SK-N-SH treated with all-trans-retinoic acid at 6 μM for 48 hours (cell line): ENCODE measurements at regions not wholly inside any gene's neighbourhood (a gene's known extent, or its start where the extent isn't known, plus 50 kb on each side); places are given as distances from the start of the nearest gene placed in this dataset.

Experiments used
- ATAC-seq: fragments of 200-7000 bp; cut with Tn5 transposase; 3 replicates; pipeline ENCODE4 v1.9.1; 2020; ENCODE audit warnings: mild to moderate bottlenecking, moderate library complexity
- ARNTL ChIP-seq: fragments of 450-650 bp; formaldehyde crosslinking; IDR thresholded peaks from 2 replicates; pipeline ENCODE4 v1.5.0; 2020; ENCODE audit warnings: low read depth, mild to moderate bottlenecking, moderate library complexity, borderline replicate concordance
- ESRRG ChIP-seq: fragments of 250-450 bp; sonication (Bioruptor Pico); IDR thresholded peaks from 2 replicates; pipeline ENCODE4 v1.6.1; 2021; ENCODE audit warnings: mild to moderate bottlenecking
- GLIS3 ChIP-seq: fragments of 250-450 bp; sonication (Bioruptor Pico); IDR thresholded peaks from 2 replicates; pipeline ENCODE4 v1.5.0; 2020; ENCODE audit warnings: mild to moderate bottlenecking, moderate library complexity
- ISL1 ChIP-seq: fragments of 250-450 bp; sonication (Bioruptor Pico); IDR thresholded peaks from 2 replicates; pipeline ENCODE4 v2.1.2; 2022; ENCODE audit warnings: mild to moderate bottlenecking, moderate library complexity
- OSR1 ChIP-seq: fragments of 250-450 bp; sonication (Bioruptor Pico); IDR thresholded peaks from 2 replicates; pipeline ENCODE4 v1.8.0; 2022; ENCODE audit warnings: moderate library complexity, mild to moderate bottlenecking, inconsistent platforms
- PPARA ChIP-seq: fragments of 250-450 bp; sonication (Bioruptor Pico); IDR thresholded peaks from 2 replicates; pipeline ENCODE4 v1.5.0; 2020; ENCODE audit warnings: mild to moderate bottlenecking, borderline replicate concordance
- RARB ChIP-seq: fragments of 250-450 bp; sonication (Bioruptor Pico); IDR thresholded peaks from 2 replicates; pipeline ENCODE4 v1.8.0; 2021; ENCODE audit warnings: mild to moderate bottlenecking, moderate library complexity
- SNAI2 ChIP-seq: fragments of 250-450 bp; sonication (Bioruptor Pico); IDR thresholded peaks from 2 replicates; pipeline ENCODE4 v1.5.0; 2020; ENCODE audit warnings: mild to moderate bottlenecking, moderate library complexity
- TCF4 ChIP-seq: fragments of 250-450 bp; sonication (Bioruptor Pico); IDR thresholded peaks from 2 replicates; pipeline ENCODE4 v1.8.0; 2021; ENCODE audit warnings: mild to moderate bottlenecking, moderate library complexity, borderline replicate concordance
- TOX ChIP-seq: fragments of 250-450 bp; sonication (Bioruptor Pico); IDR thresholded peaks from 2 replicates; pipeline ENCODE4 v1.8.0; 2021; ENCODE audit warnings: mild to moderate bottlenecking, moderate library complexity, borderline replicate concordance
- ZFP3 ChIP-seq: fragments of 250-450 bp; sonication (Bioruptor Pico); IDR thresholded peaks from 2 replicates; pipeline ENCODE4 v1.5.0; 2020; ENCODE audit warnings: mild to moderate bottlenecking, moderate library complexity
- ZFP30 ChIP-seq: fragments of 450-650 bp; formaldehyde crosslinking; IDR thresholded peaks from 2 replicates; pipeline ENCODE4 v1.5.0; 2022; ENCODE audit warnings: mild to moderate bottlenecking, moderate library complexity
- ZNF565 ChIP-seq: fragments of 450-650 bp; formaldehyde crosslinking; conservative IDR thresholded peaks from 2 replicates; pipeline ENCODE4 v1.5.0; 2020; ENCODE audit warnings: low read depth, mild to moderate bottlenecking, moderate library complexity
- ZNF70 ChIP-seq: fragments of 450-650 bp; formaldehyde crosslinking; IDR thresholded peaks from 2 replicates; pipeline ENCODE4 v1.5.0; 2020; ENCODE audit warnings: mild to moderate bottlenecking, moderate library complexity
- TF ChIP-seq, protein P1 (sequence below): fragments of 250-450 bp; sonication (Bioruptor Pico); IDR thresholded peaks from 2 replicates; pipeline ENCODE4 v1.8.0; 2020; ENCODE audit warnings: mild to moderate bottlenecking, moderate library complexity, borderline replicate concordance
- TF ChIP-seq, protein P2 (sequence below): fragments of 250-450 bp; sonication (Bioruptor Pico); IDR thresholded peaks from 2 replicates; pipeline ENCODE4 v1.8.0; 2021; ENCODE audit warnings: low read depth, mild to moderate bottlenecking, moderate library complexity, borderline replicate concordance
- TF ChIP-seq, protein P3 (sequence below): fragments of 250-450 bp; sonication (Bioruptor Pico); IDR thresholded peaks from 2 replicates; pipeline ENCODE4 v1.5.1; 2020; ENCODE audit warnings: low read depth, mild to moderate bottlenecking, moderate library complexity
- TF ChIP-seq, protein P4 (sequence below): fragments of 250-450 bp; sonication (Bioruptor Pico); IDR thresholded peaks from 2 replicates; pipeline ENCODE4 v1.5.0; 2020; ENCODE audit warnings: mild to moderate bottlenecking, moderate library complexity
- TF ChIP-seq, protein P5 (sequence below): fragments of 250-450 bp; sonication (Bioruptor Pico); IDR thresholded peaks from 2 replicates; pipeline ENCODE4 v1.5.1; 2021; ENCODE audit warnings: mild to moderate bottlenecking, moderate library complexity

DNA sequence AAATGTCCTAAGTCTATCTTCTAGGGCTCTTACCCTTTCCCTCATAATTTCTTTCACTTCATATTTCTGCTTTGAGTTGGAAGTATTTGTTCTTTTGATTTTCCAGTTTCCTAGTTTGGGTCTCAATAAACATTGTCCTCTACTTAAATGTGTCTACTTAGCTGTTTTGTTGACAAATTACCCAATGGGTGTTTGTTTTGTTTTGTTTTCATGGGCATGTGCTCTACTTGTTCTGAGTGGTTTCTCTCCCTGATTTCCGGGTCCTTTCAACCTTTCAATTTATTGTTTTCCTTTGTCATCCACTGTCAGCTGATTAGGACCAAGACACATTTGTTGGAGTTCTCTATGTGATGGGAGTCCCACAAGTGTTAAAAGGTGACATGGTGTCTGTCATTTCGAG, 1181.4 kb downstream of the RPA4 start:
- no peak for ATAC-seq
- TF ChIP-seq ISL1 (CRISPR knock-in tag) (no peak), ZNF70 (CRISPR knock-in tag) (no peak), TOX (no peak), ZFP3 (CRISPR knock-in tag) (no peak), TCF4 (CRISPR knock-in tag) (no peak)
- TF ChIP-seq, protein P1, sequence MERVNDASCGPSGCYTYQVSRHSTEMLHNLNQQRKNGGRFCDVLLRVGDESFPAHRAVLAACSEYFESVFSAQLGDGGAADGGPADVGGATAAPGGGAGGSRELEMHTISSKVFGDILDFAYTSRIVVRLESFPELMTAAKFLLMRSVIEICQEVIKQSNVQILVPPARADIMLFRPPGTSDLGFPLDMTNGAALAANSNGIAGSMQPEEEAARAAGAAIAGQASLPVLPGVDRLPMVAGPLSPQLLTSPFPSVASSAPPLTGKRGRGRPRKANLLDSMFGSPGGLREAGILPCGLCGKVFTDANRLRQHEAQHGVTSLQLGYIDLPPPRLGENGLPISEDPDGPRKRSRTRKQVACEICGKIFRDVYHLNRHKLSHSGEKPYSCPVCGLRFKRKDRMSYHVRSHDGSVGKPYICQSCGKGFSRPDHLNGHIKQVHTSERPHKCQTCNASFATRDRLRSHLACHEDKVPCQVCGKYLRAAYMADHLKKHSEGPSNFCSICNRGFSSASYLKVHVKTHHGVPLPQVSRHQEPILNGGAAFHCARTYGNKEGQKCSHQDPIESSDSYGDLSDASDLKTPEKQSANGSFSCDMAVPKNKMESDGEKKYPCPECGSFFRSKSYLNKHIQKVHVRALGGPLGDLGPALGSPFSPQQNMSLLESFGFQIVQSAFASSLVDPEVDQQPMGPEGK (CRISPR knock-in tag), result no peak
- TF ChIP-seq, all 23 proteins: peak for 0

DNA sequence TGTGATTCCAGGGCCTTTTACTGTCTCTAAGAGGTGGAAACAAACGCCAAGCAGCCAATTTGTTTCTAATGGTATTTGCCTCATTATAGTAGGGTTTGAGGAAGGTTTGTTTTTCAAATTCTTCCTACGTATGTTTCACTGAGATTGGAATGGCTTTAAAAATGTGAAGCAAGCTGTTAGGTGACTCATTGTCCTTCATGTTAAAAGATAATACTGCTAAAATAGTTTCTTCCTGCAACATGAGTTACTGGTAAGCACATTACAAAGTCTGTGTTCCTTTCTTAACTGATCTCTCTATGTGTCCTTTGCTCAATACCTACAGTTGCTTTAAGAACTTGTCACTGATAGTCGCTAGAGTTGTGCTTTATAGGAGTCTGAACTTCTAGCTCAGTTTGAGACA, 1183.9 kb downstream of the RPA4 start:
- ATAC-seq, result peak; percentile 56
- TF ChIP-seq, protein P2, sequence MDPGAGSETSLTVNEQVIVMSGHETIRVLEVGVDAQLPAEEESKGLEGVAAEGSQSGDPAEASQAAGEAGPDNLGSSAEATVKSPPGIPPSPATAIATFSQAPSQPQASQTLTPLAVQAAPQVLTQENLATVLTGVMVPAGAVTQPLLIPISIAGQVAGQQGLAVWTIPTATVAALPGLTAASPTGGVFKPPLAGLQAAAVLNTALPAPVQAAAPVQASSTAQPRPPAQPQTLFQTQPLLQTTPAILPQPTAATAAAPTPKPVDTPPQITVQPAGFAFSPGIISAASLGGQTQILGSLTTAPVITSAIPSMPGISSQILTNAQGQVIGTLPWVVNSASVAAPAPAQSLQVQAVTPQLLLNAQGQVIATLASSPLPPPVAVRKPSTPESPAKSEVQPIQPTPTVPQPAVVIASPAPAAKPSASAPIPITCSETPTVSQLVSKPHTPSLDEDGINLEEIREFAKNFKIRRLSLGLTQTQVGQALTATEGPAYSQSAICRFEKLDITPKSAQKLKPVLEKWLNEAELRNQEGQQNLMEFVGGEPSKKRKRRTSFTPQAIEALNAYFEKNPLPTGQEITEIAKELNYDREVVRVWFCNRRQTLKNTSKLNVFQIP (CRISPR knock-in tag), result no peak
- TF ChIP-seq TOX, result no peak
- TF ChIP-seq PPARA (CRISPR knock-in tag), result no peak
- TF ChIP-seq, protein P3, sequence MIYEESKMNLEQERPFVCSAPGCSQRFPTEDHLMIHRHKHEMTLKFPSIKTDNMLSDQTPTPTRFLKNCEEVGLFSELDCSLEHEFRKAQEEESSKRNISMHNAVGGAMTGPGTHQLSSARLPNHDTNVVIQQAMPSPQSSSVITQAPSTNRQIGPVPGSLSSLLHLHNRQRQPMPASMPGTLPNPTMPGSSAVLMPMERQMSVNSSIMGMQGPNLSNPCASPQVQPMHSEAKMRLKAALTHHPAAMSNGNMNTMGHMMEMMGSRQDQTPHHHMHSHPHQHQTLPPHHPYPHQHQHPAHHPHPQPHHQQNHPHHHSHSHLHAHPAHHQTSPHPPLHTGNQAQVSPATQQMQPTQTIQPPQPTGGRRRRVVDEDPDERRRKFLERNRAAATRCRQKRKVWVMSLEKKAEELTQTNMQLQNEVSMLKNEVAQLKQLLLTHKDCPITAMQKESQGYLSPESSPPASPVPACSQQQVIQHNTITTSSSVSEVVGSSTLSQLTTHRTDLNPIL (CRISPR knock-in tag), result no peak
- TF ChIP-seq GLIS3 (CRISPR knock-in tag), result no peak
- TF ChIP-seq ZFP30 (CRISPR knock-in tag), result no peak
- TF ChIP-seq ZNF70 (CRISPR knock-in tag), result no peak
- TF ChIP-seq, protein P4, sequence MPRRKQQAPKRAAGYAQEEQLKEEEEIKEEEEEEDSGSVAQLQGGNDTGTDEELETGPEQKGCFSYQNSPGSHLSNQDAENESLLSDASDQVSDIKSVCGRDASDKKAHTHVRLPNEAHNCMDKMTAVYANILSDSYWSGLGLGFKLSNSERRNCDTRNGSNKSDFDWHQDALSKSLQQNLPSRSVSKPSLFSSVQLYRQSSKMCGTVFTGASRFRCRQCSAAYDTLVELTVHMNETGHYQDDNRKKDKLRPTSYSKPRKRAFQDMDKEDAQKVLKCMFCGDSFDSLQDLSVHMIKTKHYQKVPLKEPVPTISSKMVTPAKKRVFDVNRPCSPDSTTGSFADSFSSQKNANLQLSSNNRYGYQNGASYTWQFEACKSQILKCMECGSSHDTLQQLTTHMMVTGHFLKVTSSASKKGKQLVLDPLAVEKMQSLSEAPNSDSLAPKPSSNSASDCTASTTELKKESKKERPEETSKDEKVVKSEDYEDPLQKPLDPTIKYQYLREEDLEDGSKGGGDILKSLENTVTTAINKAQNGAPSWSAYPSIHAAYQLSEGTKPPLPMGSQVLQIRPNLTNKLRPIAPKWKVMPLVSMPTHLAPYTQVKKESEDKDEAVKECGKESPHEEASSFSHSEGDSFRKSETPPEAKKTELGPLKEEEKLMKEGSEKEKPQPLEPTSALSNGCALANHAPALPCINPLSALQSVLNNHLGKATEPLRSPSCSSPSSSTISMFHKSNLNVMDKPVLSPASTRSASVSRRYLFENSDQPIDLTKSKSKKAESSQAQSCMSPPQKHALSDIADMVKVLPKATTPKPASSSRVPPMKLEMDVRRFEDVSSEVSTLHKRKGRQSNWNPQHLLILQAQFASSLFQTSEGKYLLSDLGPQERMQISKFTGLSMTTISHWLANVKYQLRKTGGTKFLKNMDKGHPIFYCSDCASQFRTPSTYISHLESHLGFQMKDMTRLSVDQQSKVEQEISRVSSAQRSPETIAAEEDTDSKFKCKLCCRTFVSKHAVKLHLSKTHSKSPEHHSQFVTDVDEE (CRISPR knock-in tag), result no peak
- TF ChIP-seq OSR1 (CRISPR knock-in tag), result no peak
- no peak for TF ChIP-seq ESRRG (CRISPR knock-in tag)
- TF ChIP-seq, protein P1 (CRISPR knock-in tag), result no peak
- no peak for TF ChIP-seq RARB (CRISPR knock-in tag)

DNA sequence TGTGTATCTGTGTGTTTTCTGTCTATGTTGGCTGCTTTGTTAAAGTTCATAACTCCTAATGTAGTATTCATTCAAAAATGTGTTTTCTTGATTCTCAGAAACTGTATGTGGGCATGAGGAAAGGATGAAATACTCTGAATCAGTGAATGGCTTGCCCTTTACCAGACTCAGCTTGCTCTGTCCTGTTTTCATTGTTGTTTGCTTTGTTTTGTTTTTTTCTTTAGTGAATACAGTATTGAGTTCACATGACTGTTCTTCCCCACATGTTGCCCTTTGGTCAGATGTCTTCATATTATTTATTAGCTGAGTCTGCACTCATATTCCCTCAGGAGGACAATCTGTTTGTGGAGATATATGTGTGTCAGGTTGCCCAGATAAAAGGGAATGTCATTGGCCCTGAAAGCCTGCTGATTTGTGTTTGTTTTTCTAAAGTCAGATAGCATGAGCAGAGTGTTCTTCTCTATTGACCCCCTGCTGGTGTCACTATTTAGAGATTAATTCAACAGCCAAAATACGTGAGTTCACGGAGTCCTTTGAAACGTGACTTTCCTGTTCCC, 1184.4 kb downstream of the RPA4 start:
- ATAC-seq, result no peak
- no peak for TF ChIP-seq ARNTL (CRISPR knock-in tag)
- no peak for TF ChIP-seq TCF4 (CRISPR knock-in tag)
- TF ChIP-seq GLIS3 (CRISPR knock-in tag), result no peak
- TF ChIP-seq ESRRG (CRISPR knock-in tag), result no peak
- TF ChIP-seq SNAI2 (CRISPR knock-in tag), result no peak

DNA sequence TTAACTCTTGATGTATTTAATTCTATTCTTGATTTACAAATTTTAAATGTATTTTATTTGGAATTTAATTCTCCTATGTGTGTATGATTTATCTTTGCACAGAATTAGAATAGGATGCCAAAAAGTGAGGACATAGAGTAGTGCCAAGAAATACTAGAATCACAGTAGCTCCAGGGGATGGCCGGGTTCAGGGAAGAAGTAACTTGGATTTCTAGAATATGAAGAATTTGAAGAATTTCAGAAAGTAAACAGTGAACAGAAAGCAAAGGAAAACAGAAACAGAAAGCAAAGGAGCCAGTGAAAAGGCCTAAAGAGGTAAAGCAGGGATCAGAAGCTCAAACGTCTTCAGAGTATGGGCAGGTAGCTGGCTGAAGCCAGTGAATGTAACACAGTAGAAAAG, 1187.6 kb downstream of the RPA4 start:
- TF ChIP-seq ZNF565 (CRISPR knock-in tag), result no peak
- no peak for TF ChIP-seq TOX
- TF ChIP-seq ISL1 (CRISPR knock-in tag), result no peak
- TF ChIP-seq, protein P5, sequence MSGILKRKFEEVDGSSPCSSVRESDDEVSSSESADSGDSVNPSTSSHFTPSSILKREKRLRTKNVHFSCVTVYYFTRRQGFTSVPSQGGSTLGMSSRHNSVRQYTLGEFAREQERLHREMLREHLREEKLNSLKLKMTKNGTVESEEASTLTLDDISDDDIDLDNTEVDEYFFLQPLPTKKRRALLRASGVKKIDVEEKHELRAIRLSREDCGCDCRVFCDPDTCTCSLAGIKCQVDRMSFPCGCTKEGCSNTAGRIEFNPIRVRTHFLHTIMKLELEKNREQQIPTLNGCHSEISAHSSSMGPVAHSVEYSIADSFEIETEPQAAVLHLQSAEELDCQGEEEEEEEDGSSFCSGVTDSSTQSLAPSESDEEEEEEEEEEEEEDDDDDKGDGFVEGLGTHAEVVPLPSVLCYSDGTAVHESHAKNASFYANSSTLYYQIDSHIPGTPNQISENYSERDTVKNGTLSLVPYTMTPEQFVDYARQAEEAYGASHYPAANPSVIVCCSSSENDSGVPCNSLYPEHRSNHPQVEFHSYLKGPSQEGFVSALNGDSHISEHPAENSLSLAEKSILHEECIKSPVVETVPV (CRISPR knock-in tag), result no peak
- TF ChIP-seq, protein P1 (CRISPR knock-in tag), result no peak
- TF ChIP-seq ZFP3 (CRISPR knock-in tag), result no peak
- TF ChIP-seq ARNTL (CRISPR knock-in tag), result no peak
- ATAC-seq, result no peak
